GM12873 (cell line): ENCODE measurements at regions not wholly inside any gene's neighbourhood (a gene's known extent, or its start where the extent isn't known, plus 50 kb on each side); places are given as distances from the start of the nearest gene placed in this dataset.

Source experiments
- CTCF ChIP-seq: IDR thresholded peaks from 2 replicates; pipeline ENCODE4 v1.5.1; 2012; ENCODE audit warnings: low read depth, mild to moderate bottlenecking, moderate library complexity, low read length, control low read depth; ENCODE audit not compliant: insufficient read depth; ENCODE audit errors: missing control alignments

GRCh38 chr3:15889936-15890335 lies 92.2 kb upstream of the ANKRD28 start:
- TF ChIP-seq CTCF, result no peak

- TF ChIP-seq CTCF, result no peak
Measured at GRCh38 chr3:15892311-15893227, 94.8 kb upstream of the ANKRD28 start.

DNA sequence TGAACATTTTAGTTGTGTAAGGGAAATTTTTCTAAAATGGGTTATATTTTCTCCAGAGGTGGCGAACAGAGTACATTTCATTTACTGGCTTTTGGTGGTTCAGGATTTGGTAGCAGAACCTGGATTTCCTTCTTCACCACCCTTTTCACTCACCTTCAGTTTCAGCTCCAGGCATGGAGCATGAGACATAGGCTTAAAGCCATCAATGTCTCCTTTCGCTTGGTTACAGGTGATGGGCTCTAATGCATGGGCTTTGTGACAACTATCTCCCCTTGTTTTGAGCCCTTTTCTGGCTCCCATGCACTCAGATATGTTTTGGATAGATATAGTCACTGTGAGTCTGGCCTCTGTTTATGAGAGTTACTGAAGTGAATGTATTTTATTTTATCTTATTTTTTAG lies 96.6 kb upstream of the ANKRD28 start:
- TF ChIP-seq CTCF, result no peak

DNA sequence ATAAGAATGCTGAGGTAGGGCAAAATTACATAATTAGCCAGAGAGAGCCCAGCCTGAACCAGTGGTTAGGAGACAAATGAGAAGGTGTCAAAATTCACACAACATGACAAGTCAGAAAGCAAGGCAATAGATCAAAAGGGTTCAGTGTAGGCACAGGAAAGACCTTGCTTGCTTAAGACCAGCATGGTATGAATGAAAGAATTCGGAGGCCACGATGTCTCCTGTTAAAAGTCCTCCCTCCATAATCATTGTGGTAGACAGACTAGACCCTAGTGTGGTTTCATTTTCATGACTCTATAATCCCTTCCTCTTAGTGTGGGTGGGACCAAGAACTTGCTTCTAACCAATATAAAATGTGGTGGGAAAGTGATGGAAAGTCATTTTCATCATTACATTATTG lies 98.7 kb upstream of the ANKRD28 start:
- no peak for TF ChIP-seq CTCF

DNA sequence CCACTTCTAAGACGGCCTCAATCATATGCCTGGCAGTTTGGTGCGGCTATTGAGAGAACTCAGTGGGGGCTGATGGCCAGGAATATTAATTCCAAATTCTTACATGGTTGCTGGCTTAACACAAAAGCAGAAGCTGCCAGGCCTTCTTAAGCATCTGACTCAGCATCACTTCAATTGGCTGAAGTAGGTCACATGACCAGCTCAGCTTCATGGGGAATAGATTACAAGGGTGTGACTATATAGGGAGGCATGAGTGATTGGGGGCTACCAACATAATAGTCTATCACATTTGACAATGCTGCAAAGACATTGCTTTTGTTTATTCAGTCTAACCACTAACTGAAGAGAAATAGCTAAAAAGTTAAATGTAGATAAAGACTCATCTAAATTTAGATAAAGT lies 101.6 kb upstream of the ANKRD28 start:
- TF ChIP-seq CTCF, result no peak

DNA sequence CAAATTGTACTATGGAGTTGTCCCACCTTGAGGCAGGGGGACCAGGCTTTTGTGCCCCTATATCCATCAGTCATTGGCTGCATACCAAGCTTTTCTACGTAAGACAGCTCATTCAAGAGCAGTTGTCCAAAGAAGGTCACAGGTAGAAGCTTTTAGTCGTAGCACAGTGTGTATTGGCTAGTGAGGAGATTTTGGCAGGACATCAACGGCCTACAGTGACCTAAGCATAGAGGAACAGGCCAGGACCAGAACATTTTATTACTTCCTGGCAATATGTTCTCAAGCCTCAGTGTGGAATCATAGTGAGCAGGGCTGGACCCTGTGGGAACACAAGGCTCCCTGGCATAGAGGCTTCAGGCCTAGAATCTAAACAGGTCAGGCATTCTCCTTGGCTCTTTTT lies 105.4 kb upstream of the ANKRD28 start:
- TF ChIP-seq CTCF, result no peak

GRCh38 chr3:15903759-15904720 lies 106.3 kb upstream of the ANKRD28 start:
- TF ChIP-seq CTCF, result no peak
